Tongue (tissue), 1 donor: ENCODE measurements at regions not wholly inside any gene's neighbourhood (a gene's known extent, or its start where the extent isn't known, plus 50 kb on each side); places are given as distances from the start of the nearest gene placed in this dataset.

Experiments
- DNase-seq: peaks from one replicate; pipeline ENCODE4 v3.0.0-alpha.2; 2015

DNA sequence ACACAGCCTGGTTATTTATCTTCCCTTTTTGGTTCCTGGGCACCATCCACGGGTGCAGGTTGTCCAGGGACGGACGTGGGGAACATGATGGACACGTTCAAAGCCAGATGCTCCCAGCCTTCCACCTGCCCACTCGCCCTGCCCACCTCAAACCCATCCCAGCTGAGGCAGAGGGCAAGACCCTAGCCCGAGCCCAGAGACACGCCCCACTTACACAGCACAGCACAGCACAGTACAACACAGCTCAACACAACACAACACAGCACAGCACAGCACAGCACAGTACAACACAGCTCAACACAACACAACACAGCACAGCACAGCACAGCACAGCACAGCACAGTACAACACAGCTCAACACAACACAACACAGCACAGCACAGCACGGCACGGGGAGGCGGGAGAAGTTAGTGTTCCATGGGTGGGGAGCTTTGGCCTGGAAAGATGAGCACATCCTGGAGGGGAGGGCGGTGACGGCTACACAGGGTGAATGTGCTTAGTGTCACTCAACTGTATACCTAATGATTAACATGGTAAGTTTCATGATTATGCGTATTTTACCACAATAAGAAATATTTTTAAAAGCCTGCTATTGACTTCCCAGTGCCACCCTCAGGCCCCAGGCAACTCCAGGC lies 1507.5 kb downstream of the BRD1 start:
- DNase-seq, result no peak

DNA sequence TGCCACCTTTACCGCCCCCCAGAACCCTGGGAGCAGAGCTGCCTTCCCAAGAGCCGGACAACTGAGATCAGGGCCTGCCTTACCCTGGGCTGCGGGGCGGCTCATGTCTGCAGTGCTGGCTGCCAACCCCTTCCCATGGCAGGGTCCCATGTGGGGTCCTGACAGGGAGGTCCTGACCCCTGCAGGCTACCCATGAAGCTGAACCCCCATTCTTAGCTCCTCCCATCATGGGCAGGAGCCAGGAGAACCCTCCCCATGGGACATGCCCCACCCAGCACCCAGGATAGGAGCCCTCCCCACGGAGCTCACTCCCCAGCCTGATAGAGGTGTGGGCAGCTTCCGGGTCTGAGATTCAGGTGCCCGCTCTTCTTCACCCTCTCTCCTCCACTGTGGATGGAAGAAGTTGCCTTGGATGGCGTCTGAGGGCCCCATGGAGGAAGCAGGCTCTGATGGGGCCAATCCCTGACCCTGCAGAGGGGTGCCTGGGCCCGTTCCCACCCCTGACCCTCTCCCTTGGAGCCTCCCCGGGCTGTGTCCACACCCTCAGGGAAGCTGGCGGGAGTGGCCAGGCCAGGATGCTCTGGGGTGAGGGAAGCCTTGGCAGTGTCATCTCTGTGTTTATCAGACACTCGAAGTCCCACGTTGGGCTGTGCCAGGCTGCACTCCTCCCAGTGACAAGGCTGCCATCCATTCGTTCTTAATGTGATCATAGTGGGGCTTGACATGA lies 1508.2 kb downstream of the BRD1 start:
- no peak for DNase-seq

GRCh38 chr22:48318575-48319320 lies 1508.9 kb downstream of the BRD1 start:
- DNase-seq, result no peak

DNA sequence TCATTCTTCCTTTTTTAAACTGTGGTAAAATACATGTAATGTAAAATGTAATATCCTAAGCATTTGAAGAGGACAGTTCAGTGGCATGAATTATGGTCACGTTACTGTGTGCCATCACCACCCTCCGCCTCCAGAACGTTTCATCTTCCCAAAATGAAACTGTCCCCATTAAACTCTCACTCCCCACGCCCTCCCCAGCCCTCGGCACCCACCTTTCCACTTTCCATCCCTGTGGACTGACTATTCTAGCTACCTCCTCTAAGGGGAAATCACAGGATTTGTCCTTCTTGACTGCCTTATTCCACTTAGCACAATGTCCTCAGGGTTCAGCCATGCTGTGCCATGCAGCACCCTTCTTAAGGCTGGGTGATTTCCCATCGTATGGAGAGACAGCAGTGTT lies 1509.5 kb downstream of the BRD1 start:
- no peak for DNase-seq

DNA sequence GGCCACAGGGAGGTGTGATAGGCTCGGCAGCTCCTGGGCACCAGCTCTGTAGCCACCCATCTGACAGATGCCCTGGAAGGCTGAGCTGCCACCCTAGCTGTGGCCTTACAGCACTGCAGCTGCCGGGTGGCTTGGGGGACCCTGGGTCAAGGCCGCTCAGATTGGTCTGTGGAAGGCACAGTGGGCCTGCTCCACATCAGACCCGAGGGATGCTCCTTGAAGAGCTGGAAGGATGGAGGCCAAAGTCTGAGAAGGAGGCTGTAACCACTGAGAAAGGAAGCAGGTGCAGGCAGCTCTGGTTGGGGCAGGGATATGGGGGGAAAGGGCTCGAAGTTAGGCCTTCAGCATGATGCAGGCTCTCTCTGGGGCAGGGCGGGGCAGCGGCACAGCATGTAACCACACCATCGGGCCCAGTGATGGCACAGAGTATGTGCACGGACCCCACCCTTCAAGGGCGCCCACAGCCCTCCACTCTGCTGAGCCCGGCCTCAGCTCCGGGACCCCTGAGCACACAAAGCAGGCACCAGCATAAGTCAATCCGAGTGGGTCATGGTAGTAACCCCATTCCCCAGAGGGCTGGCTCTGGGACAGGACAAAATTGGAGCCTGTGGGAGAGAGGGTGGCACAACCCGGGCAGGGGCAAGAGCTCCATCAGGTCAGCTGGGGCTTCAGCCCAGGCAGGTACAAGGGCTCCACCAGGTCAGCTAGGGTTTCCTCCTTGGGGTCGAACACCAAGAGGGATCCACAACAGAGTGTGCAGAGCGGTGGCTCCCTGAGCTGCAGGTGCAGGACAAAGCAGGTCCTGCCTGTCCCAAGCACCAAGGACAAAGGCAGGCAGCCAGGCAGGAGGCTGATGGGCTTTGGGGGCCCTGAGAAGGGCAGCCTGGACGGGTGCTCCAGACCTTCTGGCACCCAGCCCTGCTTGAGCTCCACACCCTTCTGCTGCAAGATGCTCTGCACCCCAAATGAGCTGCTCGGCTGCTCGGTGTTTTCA lies 1511.1 kb downstream of the BRD1 start:
- DNase-seq, result no peak

DNA sequence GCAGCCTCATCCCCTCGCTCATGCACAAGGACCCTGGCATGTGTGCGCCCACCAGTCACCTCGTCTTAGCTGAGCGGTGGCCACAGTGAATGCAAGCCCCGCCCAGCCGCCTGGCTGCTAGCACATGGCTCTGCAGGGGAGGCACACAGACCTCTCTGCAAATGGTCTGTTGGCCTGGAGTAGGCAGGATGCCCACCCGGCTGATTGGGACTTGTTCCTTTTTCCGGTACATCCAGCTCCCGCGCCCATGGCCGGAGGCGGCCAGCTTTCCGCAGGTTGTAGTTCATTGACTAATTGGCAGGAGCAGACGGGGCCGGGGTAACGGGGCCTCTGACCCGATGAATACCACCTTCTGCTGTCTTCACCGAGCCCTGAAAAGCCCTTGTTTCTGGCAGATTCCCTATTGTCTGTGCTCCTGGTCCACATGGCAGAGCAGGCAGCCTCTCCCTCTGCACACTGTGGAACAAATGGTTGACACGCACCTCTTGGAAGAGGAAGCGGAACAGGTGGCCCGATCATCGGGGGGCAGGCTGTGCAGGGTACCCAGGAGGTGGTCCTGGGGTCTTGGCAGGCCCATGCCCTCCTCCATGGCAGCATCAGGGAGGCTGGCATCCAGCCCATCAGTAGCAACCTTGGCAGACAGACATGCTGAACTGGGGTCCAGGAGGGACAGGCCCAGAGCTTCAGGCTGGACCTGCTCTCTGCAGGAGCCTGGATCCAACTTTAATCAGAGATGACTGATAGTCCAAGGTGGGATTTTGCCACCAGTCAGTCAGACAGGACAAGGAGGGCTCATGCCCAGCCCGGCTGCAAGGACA lies 1512.0 kb downstream of the BRD1 start:
- DNase-seq, result no peak

- DNase-seq, result no peak
Measured at GRCh38 chr22:48314073-48314472, 1513.6 kb downstream of the BRD1 start.

GRCh38 chr22:48313175-48313830 lies 1514.4 kb downstream of the BRD1 start:
- no peak for DNase-seq

GRCh38 chr22:48310740-48311139 lies 1516.9 kb downstream of the BRD1 start:
- no peak for DNase-seq

DNA sequence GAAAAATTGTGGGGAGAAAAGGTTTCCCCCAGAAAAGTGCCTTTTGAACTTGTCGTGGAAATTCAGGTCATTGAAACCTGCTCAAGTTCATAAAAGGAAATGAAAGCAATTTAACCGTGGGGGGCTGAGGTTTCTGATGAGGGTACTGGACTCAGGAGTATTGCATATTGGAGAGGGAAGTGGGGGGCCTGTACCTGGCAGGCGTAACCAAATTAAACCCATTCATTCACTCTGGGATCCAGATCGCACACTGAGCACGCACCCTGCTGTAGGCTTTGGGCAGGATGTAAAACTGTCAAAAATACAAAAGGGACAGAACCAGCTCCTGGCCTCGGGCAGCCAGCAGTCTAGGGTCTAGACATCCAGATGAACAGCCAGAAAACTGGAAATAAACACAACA lies 1517.4 kb downstream of the BRD1 start:
- no peak for DNase-seq

GRCh38 chr22:48309836-48310235 lies 1517.8 kb downstream of the BRD1 start:
- no peak for DNase-seq

GRCh38 chr22:48309115-48309705 lies 1518.5 kb downstream of the BRD1 start:
- DNase-seq, result no peak

GRCh38 chr22:48307931-48308330 lies 1519.7 kb downstream of the BRD1 start:
- no peak for DNase-seq

- DNase-seq, result no peak
Measured at GRCh38 chr22:48306785-48307510, 1520.7 kb downstream of the BRD1 start.

DNA sequence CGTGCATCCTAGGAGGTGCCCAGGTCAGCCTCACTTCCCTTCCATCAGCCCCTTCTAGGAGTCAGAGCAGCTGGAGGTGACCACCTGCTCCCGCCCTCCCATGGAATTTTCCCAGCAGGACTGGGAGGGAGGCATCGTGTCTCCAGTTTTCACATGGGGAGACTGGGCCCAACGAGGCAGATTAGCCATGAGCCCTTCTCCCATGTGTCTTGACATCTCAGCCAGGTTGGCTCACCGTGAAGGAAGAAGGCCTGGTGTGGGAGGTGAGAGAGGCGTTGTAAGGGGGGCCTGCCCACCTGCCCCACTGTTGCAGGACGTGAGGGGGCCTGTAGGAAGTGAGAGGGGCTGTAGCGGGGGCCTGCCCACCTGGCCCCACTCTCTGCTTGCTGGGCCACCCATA lies 1521.4 kb downstream of the BRD1 start:
- no peak for DNase-seq

- DNase-seq, result no peak
Measured at GRCh38 chr22:48305726-48306235, 1521.9 kb downstream of the BRD1 start.

DNA sequence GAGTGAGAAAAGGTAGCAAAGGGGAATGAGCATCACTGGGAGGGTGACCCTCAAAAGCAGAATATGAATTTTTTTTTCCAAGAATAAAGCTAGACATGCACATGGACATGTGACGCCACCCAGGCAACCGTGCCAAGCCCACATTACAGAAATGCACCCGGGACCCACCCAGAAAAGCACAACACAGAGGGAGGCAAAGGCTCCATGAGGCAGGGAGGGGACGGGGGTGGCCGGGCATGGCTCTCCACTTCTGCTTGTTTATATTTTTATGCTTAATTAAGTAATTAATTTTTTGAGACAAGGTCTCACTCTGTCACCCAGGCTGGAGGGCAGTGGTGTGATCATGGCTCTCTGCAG lies 1524.3 kb downstream of the BRD1 start:
- no peak for DNase-seq

GRCh38 chr22:48302657-48303368 lies 1524.9 kb downstream of the BRD1 start:
- no peak for DNase-seq

GRCh38 chr22:48301908-48302307 lies 1525.8 kb downstream of the BRD1 start:
- no peak for DNase-seq
